NT2/D1 (cell line): ENCODE measurements at regions not wholly inside any gene's neighbourhood (a gene's known extent, or its start where the extent isn't known, plus 50 kb on each side); places are given as distances from the start of the nearest gene placed in this dataset.

ENCODE experiments used
- DNase-seq: peaks from one replicate; pipeline ENCODE4 v3.0.0-alpha.2; 2011; ENCODE audit warnings: low read depth, low spot score
- H3K27me3 ChIP-seq: 2 replicates; pipeline ENCODE4 v1.6.0; 2011; ENCODE audit warnings: mild to moderate bottlenecking; ENCODE audit not compliant: insufficient read length, insufficient read depth
- H3K36me3 ChIP-seq: 2 replicates; pipeline ENCODE4 v1.6.1; 2011; ENCODE audit warnings: mild to moderate bottlenecking, low read length, mixed read lengths; ENCODE audit not compliant: insufficient read depth, insufficient read length
- H3K4me1 ChIP-seq: 2 replicates; pipeline ENCODE4 v1.5.1; 2011; ENCODE audit not compliant: insufficient read depth, insufficient read length
- H3K4me3 ChIP-seq: 2 replicates; pipeline ENCODE4 v1.5.1; 2011; ENCODE audit warnings: low read depth; ENCODE audit not compliant: insufficient read length
- H3K9ac ChIP-seq: 2 replicates; pipeline ENCODE4 v1.6.0; 2011; ENCODE audit warnings: low read depth; ENCODE audit not compliant: insufficient read length
- H3K9me3 ChIP-seq: 2 replicates; pipeline ENCODE4 v1.5.1; 2011; ENCODE audit warnings: mild to moderate bottlenecking, low read length; ENCODE audit not compliant: insufficient read depth
- SUZ12 ChIP-seq: IDR thresholded peaks from 2 replicates; pipeline ENCODE4 v1.6.1; 2011; ENCODE audit not compliant: insufficient read length, insufficient read depth; ENCODE audit errors: extremely low read depth
- YY1 ChIP-seq: IDR thresholded peaks from 2 replicates; pipeline ENCODE4 v1.6.1; 2011; ENCODE audit not compliant: insufficient read length, insufficient read depth
- ZNF274 ChIP-seq: IDR thresholded peaks from 2 replicates; pipeline ENCODE4 v1.6.1; 2011; ENCODE audit warnings: mild to moderate bottlenecking, low read depth, low read length

DNA sequence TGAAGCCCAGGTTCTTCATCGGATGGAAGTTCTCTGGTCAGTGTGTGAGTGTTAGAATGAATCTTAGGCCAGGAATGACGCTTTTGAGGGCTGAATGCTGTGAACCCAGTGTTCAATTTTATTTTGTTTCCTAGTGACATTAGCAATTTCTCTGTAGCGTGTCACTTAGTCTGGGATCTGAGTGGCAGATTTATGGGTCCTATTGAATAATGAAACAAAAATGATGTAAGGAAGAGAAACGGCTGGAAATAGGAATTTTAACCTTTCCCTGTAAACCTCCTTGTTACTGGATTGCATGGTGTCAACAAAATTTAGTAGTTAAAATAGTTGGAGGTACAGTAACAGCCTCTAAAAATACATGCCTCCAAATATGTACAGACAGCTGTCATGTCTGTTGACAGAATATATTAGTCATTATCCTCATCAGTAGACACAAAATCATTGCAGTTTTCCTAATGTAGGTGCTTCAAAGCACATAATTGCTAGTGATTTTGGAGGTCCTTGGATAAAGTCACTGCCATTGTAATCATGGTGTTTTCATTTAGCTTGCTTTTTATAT is 223.8 kb upstream of the SPRED2 start:
- no peak for DNase-seq
- no peaks in the 10 kb centered on the region for H3K27me3 ChIP-seq
- peaks cover 4% of the 10 kb centered on the region for H3K4me1 ChIP-seq
- H3K9me3 ChIP-seq: no peaks in the 10 kb centered on the region
- no peak overlapping the region for H3K9ac ChIP-seq
- TF ChIP-seq ZNF274 (no peak), YY1 (no peak), SUZ12 (no peak)
- H3K36me3 ChIP-seq: no peaks in the 10 kb centered on the region
- no peak overlapping the region for H3K4me3 ChIP-seq

DNA sequence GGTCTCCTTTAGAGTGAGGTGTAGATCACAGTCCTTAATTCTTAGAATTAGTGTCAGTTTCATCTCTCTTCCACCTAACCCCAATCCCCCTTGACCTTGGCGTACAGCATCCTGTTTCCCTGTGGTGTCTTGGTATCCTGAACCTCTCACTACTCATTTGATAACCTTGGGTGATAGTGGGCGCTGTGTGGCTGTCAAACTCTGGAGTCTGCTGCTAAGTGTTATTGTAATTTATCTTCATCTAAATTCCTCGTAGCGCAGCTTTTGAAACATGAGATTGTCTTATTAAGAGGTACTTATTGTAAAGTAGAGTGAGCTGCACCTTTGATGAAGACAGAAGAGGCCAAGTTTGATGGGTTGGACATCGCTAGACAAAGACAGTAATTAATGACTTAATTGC is 222.6 kb upstream of the SPRED2 start:
- no peak overlapping the region for H3K4me3 ChIP-seq
- H3K36me3 ChIP-seq: no peaks in the 10 kb centered on the region
- TF ChIP-seq YY1: no peak
- H3K27me3 ChIP-seq: no peaks in the 10 kb centered on the region
- no peaks in the 10 kb centered on the region for H3K9me3 ChIP-seq
- H3K9ac ChIP-seq: no peak overlapping the region
- no peak for DNase-seq
- peaks cover 4% of the 10 kb centered on the region for H3K4me1 ChIP-seq

DNA sequence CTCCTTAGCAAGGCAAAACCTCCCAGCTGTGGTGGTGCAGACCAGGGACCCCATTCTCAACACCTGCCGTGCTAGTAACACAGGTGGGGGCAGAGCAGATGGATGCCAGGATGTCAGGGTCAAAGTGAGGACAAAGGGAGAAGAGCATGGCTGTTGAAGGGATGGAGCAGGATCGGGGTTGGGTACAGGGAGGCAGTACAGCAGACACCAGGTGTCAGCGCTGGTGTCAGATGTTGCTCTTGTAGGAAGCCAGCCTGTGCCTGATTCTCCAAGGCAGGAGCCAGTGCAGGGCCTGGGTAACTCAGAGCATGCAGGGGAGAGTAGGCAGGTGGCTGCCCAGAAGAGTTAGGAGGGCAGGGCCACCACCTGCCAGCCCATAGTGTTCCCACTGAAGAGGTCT is 222.1 kb upstream of the SPRED2 start:
- H3K4me3 ChIP-seq: no peak overlapping the region
- no peaks in the 10 kb centered on the region for H3K36me3 ChIP-seq
- no peak for DNase-seq
- no peaks in the 10 kb centered on the region for H3K27me3 ChIP-seq
- TF ChIP-seq SUZ12: no peak
- no peak for TF ChIP-seq ZNF274
- no peak for TF ChIP-seq YY1
- H3K4me1 ChIP-seq: peaks cover 4% of the 10 kb centered on the region
- H3K9me3 ChIP-seq: no peaks in the 10 kb centered on the region
- no peak overlapping the region for H3K9ac ChIP-seq

DNA sequence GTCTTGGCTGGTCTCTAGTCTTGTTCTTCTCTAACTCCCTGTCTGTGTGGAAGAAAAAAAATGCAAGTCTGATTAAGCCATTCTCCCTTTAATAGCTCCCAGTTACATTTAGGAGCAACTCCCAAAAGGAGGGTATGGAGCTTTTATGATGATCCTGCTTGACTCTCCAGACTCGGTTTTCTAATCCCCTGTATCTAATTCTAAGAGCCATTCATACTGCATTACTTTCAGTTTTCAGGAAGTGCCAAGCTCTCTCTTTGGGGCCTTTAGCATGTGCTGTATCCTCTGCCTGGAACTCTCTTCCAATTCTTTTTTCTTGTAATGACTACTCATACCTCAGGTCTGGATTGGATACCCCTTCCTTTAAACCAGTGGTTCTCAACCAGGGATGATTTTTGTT is 219.7 kb upstream of the SPRED2 start:
- DNase-seq: no peak
- Histone ChIP-seq H3K4me1 (no peaks in the 10 kb centered on the region), H3K9ac (no peak overlapping the region), H3K27me3 (no peaks in the 10 kb centered on the region), H3K4me3 (no peak overlapping the region), H3K9me3 (no peaks in the 10 kb centered on the region), H3K36me3 (no peaks in the 10 kb centered on the region)
- TF ChIP-seq SUZ12: no peak
- no peak for TF ChIP-seq YY1
- TF ChIP-seq ZNF274: no peak

DNA sequence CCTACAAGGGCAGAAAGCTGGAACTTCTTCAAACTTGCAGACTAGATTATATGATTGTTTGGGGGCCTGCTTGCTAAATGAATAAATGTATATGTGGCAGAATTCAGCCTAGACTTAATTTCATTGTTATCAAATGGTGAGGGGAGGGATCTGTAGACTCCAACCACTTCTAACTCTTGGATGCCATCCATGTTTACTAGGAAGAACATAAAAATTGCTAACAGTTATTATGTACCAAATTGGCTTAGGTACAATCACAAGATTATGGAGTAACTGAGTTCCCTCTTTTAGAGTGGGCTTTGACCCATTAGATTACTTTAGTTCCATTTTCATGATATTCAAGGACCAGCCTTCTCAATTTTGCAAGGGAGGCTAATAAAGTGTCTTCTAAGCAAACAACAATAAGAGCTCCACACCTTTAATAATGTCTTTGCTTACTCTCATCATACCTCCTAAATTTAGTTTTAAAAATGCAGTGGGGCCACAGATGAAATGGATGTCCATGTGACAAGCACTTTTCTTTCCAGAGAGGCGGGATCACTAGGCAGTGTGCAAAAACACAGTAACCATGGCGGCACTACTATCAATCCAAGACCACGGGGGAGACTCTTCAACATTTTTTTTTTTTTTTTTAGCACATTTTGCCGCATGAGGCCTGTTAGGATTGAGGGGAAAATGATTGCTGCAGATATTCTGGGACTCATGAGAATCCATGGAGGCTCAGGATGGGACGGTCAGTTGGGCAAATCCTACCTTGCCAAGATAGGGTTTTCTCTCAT is 217.6 kb upstream of the SPRED2 start:
- H3K9ac ChIP-seq: no peak overlapping the region
- H3K36me3 ChIP-seq: no peaks in the 10 kb centered on the region
- TF ChIP-seq YY1: no peak
- no peak for TF ChIP-seq SUZ12
- no peak for TF ChIP-seq ZNF274
- H3K27me3 ChIP-seq: no peaks in the 10 kb centered on the region
- no peaks in the 10 kb centered on the region for H3K4me1 ChIP-seq
- H3K9me3 ChIP-seq: no peaks in the 10 kb centered on the region
- no peak for DNase-seq
- no peak overlapping the region for H3K4me3 ChIP-seq

DNA sequence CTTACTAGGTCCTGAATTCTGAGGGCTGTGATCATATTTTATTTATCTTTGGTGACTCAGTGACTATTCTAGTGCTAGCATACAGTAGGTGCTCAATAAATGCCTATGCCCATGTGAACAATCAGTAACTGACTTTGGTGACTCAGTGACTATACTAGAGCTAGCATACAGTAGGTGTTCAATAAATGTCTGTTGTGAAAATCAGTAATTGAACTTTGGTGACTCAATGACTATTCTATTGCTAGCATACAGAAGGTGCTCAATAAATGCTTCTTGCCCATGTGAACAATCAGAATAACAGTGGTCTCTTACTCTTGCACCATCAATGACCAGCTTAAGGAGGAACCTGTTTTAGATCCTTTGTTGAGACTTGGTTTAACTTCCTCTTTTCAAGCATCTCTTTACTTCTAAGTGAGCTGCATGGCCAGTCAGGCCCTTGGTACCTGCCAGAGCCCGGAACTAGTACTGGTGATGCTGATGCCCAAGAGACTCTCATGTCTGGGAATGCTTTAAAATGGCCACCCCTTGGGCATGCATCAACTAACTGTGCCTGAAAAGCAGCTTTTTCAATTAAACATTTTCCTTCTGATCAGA is 214.9 kb upstream of the SPRED2 start:
- no peak for DNase-seq
- no peaks in the 10 kb centered on the region for H3K36me3 ChIP-seq
- H3K4me1 ChIP-seq: no peaks in the 10 kb centered on the region
- H3K9ac ChIP-seq: no peak overlapping the region
- no peak for TF ChIP-seq ZNF274
- no peak for TF ChIP-seq SUZ12
- no peak for TF ChIP-seq YY1
- no peaks in the 10 kb centered on the region for H3K27me3 ChIP-seq
- H3K4me3 ChIP-seq: no peak overlapping the region
- no peaks in the 10 kb centered on the region for H3K9me3 ChIP-seq

DNA sequence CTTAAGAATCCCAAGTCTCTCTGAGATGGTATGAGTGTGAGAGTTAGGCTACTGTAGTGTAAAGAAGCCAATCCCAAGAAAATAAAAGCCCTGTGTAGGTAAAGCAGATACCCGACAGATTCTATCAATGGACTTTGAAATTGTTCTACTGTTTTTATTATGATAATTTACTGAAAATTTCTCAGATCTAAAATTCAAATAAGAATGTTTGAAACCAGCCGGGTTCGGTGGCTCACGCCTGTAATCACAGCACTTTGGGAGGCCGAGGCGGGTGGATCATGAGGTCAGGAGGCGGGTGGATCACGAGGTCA is 208.3 kb upstream of the SPRED2 start:
- no peak overlapping the region for H3K4me3 ChIP-seq
- H3K9ac ChIP-seq: no peak overlapping the region
- no peaks in the 10 kb centered on the region for H3K36me3 ChIP-seq
- no peaks in the 10 kb centered on the region for H3K4me1 ChIP-seq
- H3K9me3 ChIP-seq: no peaks in the 10 kb centered on the region
- no peak for DNase-seq
- no peaks in the 10 kb centered on the region for H3K27me3 ChIP-seq
- no peak for TF ChIP-seq YY1
- TF ChIP-seq ZNF274: no peak
- TF ChIP-seq SUZ12: no peak
